GM12878 (cell line): ENCODE measurements at regions not wholly inside any gene's neighbourhood (a gene's known extent, or its start where the extent isn't known, plus 50 kb on each side); places are given as distances from the start of the nearest gene placed in this dataset.

ENCODE experiments used
- ATAC-seq: fragments of 200-7000 bp; cut with Tn5 transposase; 3 replicates; pipeline ENCODE4 v1.9.1; 2020; ENCODE audit warnings: mild to moderate bottlenecking, moderate library complexity
- BruUV-seq: library from RNA; stranded (reverse); fragments of 400-500 nt; replicated peaks from 2 replicates; lab custom pipeline; 2021; lab: Mats Ljungman, UMichigan
- CTCF ChIA-PET: fragments of 300-600 bp; sonication (Branson Sonifier 250); formaldehyde crosslinking; extraction: SDS; loops from one replicate; lab custom pipeline; 2021; ENCODE audit warnings: inconsistent platforms; lab: Yijun Ruan, JAX
- POLR2A ChIA-PET: fragments of 350-600 bp; formaldehyde crosslinking; extraction: SDS; loops from one replicate; lab custom pipeline; 2021; ENCODE audit warnings: inconsistent platforms; lab: Charles Lee
- RAD21 ChIA-PET: fragments of 300-600 bp; sonication (Branson Sonifier 250); formaldehyde crosslinking; loops from one replicate; lab custom pipeline; 2023; ENCODE audit warnings: antibody characterized with exemption; ENCODE audit not compliant: unreplicated experiment; lab: Charles Lee
- SMC1A ChIA-PET: fragments of 300-600 bp; sonication (Branson Sonifier 250); formaldehyde crosslinking; loops from one replicate; lab custom pipeline; 2023; ENCODE audit not compliant: unreplicated experiment, uncharacterized antibody; lab: Charles Lee
- DNase-seq: peaks from one replicate; pipeline ENCODE4 v3.0.0-alpha.2; 2011; ENCODE audit warnings: low read depth, low spot score
- FAIRE-seq: peaks from 3 replicates; lab custom pipeline; 2011; peaks lifted over from hg19 to GRCh38; lab: Jason Lieb, UNC
- H2AFZ ChIP-seq: 2 replicates; pipeline ENCODE4 v1.6.0; 2011; ENCODE audit warnings: low read depth, low read length, control low read depth; ENCODE audit not compliant: control insufficient read depth
- H3K27ac ChIP-seq: 2 replicates; pipeline ENCODE4 v1.5.1; 2011; ENCODE audit warnings: control low read depth; ENCODE audit not compliant: control insufficient read depth, insufficient read depth
- H3K27me3 ChIP-seq, 2 experiments: replicated peaks in 1 of 2; 2 replicates each; pipeline versions ENCODE4 v1.6.0 to v1.6.1; 2011; ENCODE audit warnings: low read length in 1 of 2; ENCODE audit not compliant: control insufficient read depth in 2 of 2, insufficient read depth in 2 of 2
- H3K36me3 ChIP-seq, 2 experiments: 2 replicates each; pipeline ENCODE4 v1.5.1; 2011; ENCODE audit warnings: low read length in 1 of 2; ENCODE audit not compliant: control insufficient read depth in 2 of 2, insufficient read depth in 2 of 2
- H3K4me1 ChIP-seq: 2 replicates; pipeline ENCODE4 v1.6.1; 2011; ENCODE audit warnings: mild to moderate bottlenecking, low read length, moderate library complexity, mixed read lengths; ENCODE audit not compliant: control insufficient read depth, insufficient read depth
- H3K4me2 ChIP-seq: 2 replicates; pipeline ENCODE4 v1.6.0; 2011; ENCODE audit warnings: control low read depth; ENCODE audit not compliant: control insufficient read depth, insufficient read depth
- H3K4me3 ChIP-seq: fragments of 200-600 bp; sonication (generic); 2 replicates; pipeline ENCODE4 v1.5.1; 2016
- H3K79me2 ChIP-seq: 2 replicates; pipeline ENCODE4 v1.6.0; 2011; ENCODE audit warnings: low read length; ENCODE audit not compliant: control insufficient read depth, insufficient read depth
- H3K9ac ChIP-seq: 2 replicates; pipeline ENCODE4 v1.8.0; 2011; ENCODE audit warnings: low read length, control low read depth, mixed read lengths; ENCODE audit not compliant: control insufficient read depth, insufficient read depth
- H3K9me3 ChIP-seq: replicated peaks from 3 replicates; pipeline ENCODE4 v1.5.1; 2011; ENCODE audit warnings: mild to moderate bottlenecking, low read length; ENCODE audit not compliant: control insufficient read depth, insufficient read depth
- H4K20me1 ChIP-seq: 2 replicates; pipeline ENCODE4 v1.6.0; 2011; ENCODE audit not compliant: control insufficient read depth, insufficient read depth
- ATF2 ChIP-seq: IDR thresholded peaks from 2 replicates; pipeline ENCODE4 v1.6.1; 2012; ENCODE audit warnings: low read length, inconsistent platforms
- GABPA ChIP-seq: IDR thresholded peaks from 2 replicates; pipeline ENCODE4 v1.6.1; 2014; ENCODE audit warnings: antibody characterized with exemption, low read depth, mild to moderate bottlenecking, inconsistent platforms
- KDM1A ChIP-seq: fragments of 200-600 bp; sonication (generic); IDR thresholded peaks from 2 replicates; pipeline ENCODE4 v1.6.1; 2016; ENCODE audit warnings: borderline replicate concordance
- NBN ChIP-seq: fragments of 450-650 bp; IDR thresholded peaks from 2 replicates; pipeline ENCODE4 v1.6.1; 2016
- NFYB ChIP-seq: IDR thresholded peaks from 2 replicates; pipeline ENCODE4 v1.6.1; 2011; ENCODE audit warnings: low read depth, mild to moderate bottlenecking, low read length, improper control_type of control experiment, moderate library complexity; ENCODE audit not compliant: insufficient read depth
- RBBP5 ChIP-seq: fragments of 200-600 bp; sonication (generic); conservative IDR thresholded peaks from 2 replicates; pipeline ENCODE4 v1.6.1; 2016
- TBL1XR1 ChIP-seq: IDR thresholded peaks from 2 replicates; pipeline ENCODE4 v1.6.1; 2012; ENCODE audit warnings: low read depth, low read length, improper control_type of control experiment
- USF2 ChIP-seq: IDR thresholded peaks from 2 replicates; pipeline ENCODE4 v1.6.1; 2011; ENCODE audit warnings: low read depth, low read length, improper control_type of control experiment, borderline replicate concordance
- ZBTB40 ChIP-seq: fragments of 450-650 bp; IDR thresholded peaks from 2 replicates; pipeline ENCODE4 v1.6.1; 2016; ENCODE audit warnings: mild to moderate bottlenecking, moderate library complexity, borderline replicate concordance
- ZZZ3 ChIP-seq: IDR thresholded peaks from 2 replicates; pipeline ENCODE4 v1.6.1; 2011; ENCODE audit warnings: low read depth; ENCODE audit not compliant: control insufficient read depth, insufficient read length
- WGBS: methylation state at CpG from one replicate; pipeline ENCODE4 v1.1.6; 2016; ENCODE audit warnings: low lambda C conversion rate; ENCODE audit not compliant: insufficient replicate concordance, insufficient coverage; ENCODE audit errors: missing lambda C conversion rate; 5-methylcytosine and 5-hydroxymethylcytosine counted together
- in situ Hi-C: fragments of 300-500 bp; cut with MboI; formaldehyde crosslinking; loops from 9 replicates; pipeline ENCODE4 v1.14.3; 2018; ENCODE audit warnings: mixed read lengths
- intact Hi-C: fragments of 100-400 bp; cut with micrococcal nuclease; formaldehyde crosslinking; loops from one replicate; pipeline ENCODE4 v1.14.2; 2022; ENCODE audit not compliant: unreplicated experiment

GRCh38 chr17:77832180-77832560 is 126.3 kb upstream of the TNRC6C start:
- ChIA-PET CTCF (no interaction called here), RAD21 (no interaction called here), POLR2A (interaction anchor here (0.9 kb wide), 1 partner anchor 38 kb away, joined by 3 read pairs; no protein-coding TSS in a partner anchor), SMC1A (interaction anchor here (0.7 to 3.1 kb wide), 3 partner anchors 12 to 35 kb away, joined by 3 to 22 read pairs (median 3); no protein-coding TSS in a partner anchor)
- WGBS, result 73% methylated on average over 8 of the region's 8 CpGs
- Histone ChIP-seq H3K4me3 (no peak overlapping the region), H3K9ac (no peak overlapping the region), H3K4me2 (no peak overlapping the region), H3K79me2 (no peaks in the 10 kb centered on the region), H3K9me3 (no peaks in the 10 kb centered on the region; the same call in 2 of the 3 replicates), H2AFZ (no peak overlapping the region), H3K27me3 (no peaks in the 10 kb centered on the region), H3K4me1 (peaks cover 6% of the 10 kb centered on the region), H3K36me3 (no peaks in the 10 kb centered on the region), H4K20me1 (no peaks in the 10 kb centered on the region), H3K27ac (no peak overlapping the region)
- BruUV-seq, result no TSS peak
- DNase-seq (no peak), FAIRE-seq (no peak), ATAC-seq (no peak)
- in situ Hi-C loops (no loop called here), intact Hi-C loops (loop anchor here (10.0 kb wide), 1 partner anchor 53 kb away; no protein-coding TSS in a partner anchor)
- TF ChIP-seq ZBTB40 (no peak), GABPA (no peak), TBL1XR1 (no peak), ZZZ3 (no peak), NFYB (no peak), ATF2 (no peak), KDM1A (no peak), RBBP5 (no peak), NBN (no peak), USF2 (no peak)
